GM12878 (cell line): ENCODE measurements at regions not wholly inside any gene's neighbourhood (a gene's known extent, or its start where the extent isn't known, plus 50 kb on each side); places are given as distances from the start of the nearest gene placed in this dataset.

Experiments
- ATAC-seq: fragments of 200-7000 bp; cut with Tn5 transposase; 3 replicates; pipeline ENCODE4 v1.9.1; 2020; ENCODE audit warnings: mild to moderate bottlenecking, moderate library complexity
- BruUV-seq: library from RNA; stranded (reverse); fragments of 400-500 nt; replicated peaks from 2 replicates; lab custom pipeline; 2021; lab: Mats Ljungman, UMichigan
- CTCF ChIA-PET: fragments of 300-600 bp; sonication (Branson Sonifier 250); formaldehyde crosslinking; extraction: SDS; loops from one replicate; lab custom pipeline; 2021; ENCODE audit warnings: inconsistent platforms; lab: Yijun Ruan, JAX
- POLR2A ChIA-PET: fragments of 350-600 bp; formaldehyde crosslinking; extraction: SDS; loops from one replicate; lab custom pipeline; 2021; ENCODE audit warnings: inconsistent platforms; lab: Charles Lee
- RAD21 ChIA-PET: fragments of 300-600 bp; sonication (Branson Sonifier 250); formaldehyde crosslinking; loops from one replicate; lab custom pipeline; 2023; ENCODE audit warnings: antibody characterized with exemption; ENCODE audit not compliant: unreplicated experiment; lab: Charles Lee
- SMC1A ChIA-PET: fragments of 300-600 bp; sonication (Branson Sonifier 250); formaldehyde crosslinking; loops from one replicate; lab custom pipeline; 2023; ENCODE audit not compliant: unreplicated experiment, uncharacterized antibody; lab: Charles Lee
- DNase-seq: peaks from one replicate; pipeline ENCODE4 v3.0.0-alpha.2; 2011; ENCODE audit warnings: low read depth, low spot score
- FAIRE-seq: peaks from 3 replicates; lab custom pipeline; 2011; peaks lifted over from hg19 to GRCh38; lab: Jason Lieb, UNC
- H2AFZ ChIP-seq: 2 replicates; pipeline ENCODE4 v1.6.0; 2011; ENCODE audit warnings: low read depth, low read length, control low read depth; ENCODE audit not compliant: control insufficient read depth
- H3K27ac ChIP-seq: 2 replicates; pipeline ENCODE4 v1.5.1; 2011; ENCODE audit warnings: control low read depth; ENCODE audit not compliant: control insufficient read depth, insufficient read depth
- H3K27me3 ChIP-seq, 2 experiments: replicated peaks in 1 of 2; 2 replicates each; pipeline versions ENCODE4 v1.6.0 to v1.6.1; 2011; ENCODE audit warnings: low read length in 1 of 2; ENCODE audit not compliant: control insufficient read depth in 2 of 2, insufficient read depth in 2 of 2
- H3K36me3 ChIP-seq, 2 experiments: 2 replicates each; pipeline ENCODE4 v1.5.1; 2011; ENCODE audit warnings: low read length in 1 of 2; ENCODE audit not compliant: control insufficient read depth in 2 of 2, insufficient read depth in 2 of 2
- H3K4me1 ChIP-seq: 2 replicates; pipeline ENCODE4 v1.6.1; 2011; ENCODE audit warnings: mild to moderate bottlenecking, low read length, moderate library complexity, mixed read lengths; ENCODE audit not compliant: control insufficient read depth, insufficient read depth
- H3K4me2 ChIP-seq: 2 replicates; pipeline ENCODE4 v1.6.0; 2011; ENCODE audit warnings: control low read depth; ENCODE audit not compliant: control insufficient read depth, insufficient read depth
- H3K4me3 ChIP-seq: fragments of 200-600 bp; sonication (generic); 2 replicates; pipeline ENCODE4 v1.5.1; 2016
- H3K79me2 ChIP-seq: 2 replicates; pipeline ENCODE4 v1.6.0; 2011; ENCODE audit warnings: low read length; ENCODE audit not compliant: control insufficient read depth, insufficient read depth
- H3K9ac ChIP-seq: 2 replicates; pipeline ENCODE4 v1.8.0; 2011; ENCODE audit warnings: low read length, control low read depth, mixed read lengths; ENCODE audit not compliant: control insufficient read depth, insufficient read depth
- H3K9me3 ChIP-seq: replicated peaks from 3 replicates; pipeline ENCODE4 v1.5.1; 2011; ENCODE audit warnings: mild to moderate bottlenecking, low read length; ENCODE audit not compliant: control insufficient read depth, insufficient read depth
- H4K20me1 ChIP-seq: 2 replicates; pipeline ENCODE4 v1.6.0; 2011; ENCODE audit not compliant: control insufficient read depth, insufficient read depth
- CBX3 ChIP-seq: fragments of 200-600 bp; sonication (generic); IDR thresholded peaks from 2 replicates; pipeline ENCODE4 v1.6.1; 2016; ENCODE audit warnings: low read depth, borderline replicate concordance
- E4F1 ChIP-seq: fragments of 450-650 bp; IDR thresholded peaks from 2 replicates; pipeline ENCODE4 v1.6.1; 2018; ENCODE audit warnings: borderline replicate concordance, mild to moderate bottlenecking; ENCODE audit not compliant: partially characterized antibody
- JUND ChIP-seq: IDR thresholded peaks from 2 replicates; pipeline ENCODE4 v1.6.1; 2012; ENCODE audit warnings: low read depth, mild to moderate bottlenecking, low read length, improper control_type of control experiment, moderate library complexity
- KDM1A ChIP-seq: fragments of 200-600 bp; sonication (generic); IDR thresholded peaks from 2 replicates; pipeline ENCODE4 v1.6.1; 2016; ENCODE audit warnings: borderline replicate concordance
- LARP7 ChIP-seq: fragments of 450-650 bp; IDR thresholded peaks from 2 replicates; pipeline ENCODE4 v1.6.1; 2017; ENCODE audit warnings: mild to moderate bottlenecking
- PRDM15 ChIP-seq: fragments of 450-650 bp; formaldehyde crosslinking; IDR thresholded peaks from 2 replicates; pipeline ENCODE4 v1.4.0; 2020; ENCODE audit warnings: mild to moderate bottlenecking, moderate library complexity
- SMAD1 ChIP-seq: fragments of 450-650 bp; IDR thresholded peaks from 2 replicates; pipeline ENCODE4 v1.6.1; 2018; ENCODE audit warnings: mild to moderate bottlenecking, low read depth; ENCODE audit not compliant: partially characterized antibody
- YBX1 ChIP-seq: fragments of 450-650 bp; IDR thresholded peaks from 2 replicates; pipeline ENCODE4 v1.6.1; 2016; ENCODE audit warnings: antibody characterized with exemption
- ZNF687 ChIP-seq: fragments of 450-650 bp; IDR thresholded peaks from 2 replicates; pipeline ENCODE4 v1.6.1; 2017; ENCODE audit warnings: mild to moderate bottlenecking, moderate library complexity
- WGBS: methylation state at CpG from one replicate; pipeline ENCODE4 v1.1.6; 2016; ENCODE audit warnings: low lambda C conversion rate; ENCODE audit not compliant: insufficient replicate concordance, insufficient coverage; ENCODE audit errors: missing lambda C conversion rate; 5-methylcytosine and 5-hydroxymethylcytosine counted together
- in situ Hi-C: fragments of 300-500 bp; cut with MboI; formaldehyde crosslinking; loops from 9 replicates; pipeline ENCODE4 v1.14.3; 2018; ENCODE audit warnings: mixed read lengths
- intact Hi-C: fragments of 100-400 bp; cut with micrococcal nuclease; formaldehyde crosslinking; loops from one replicate; pipeline ENCODE4 v1.14.2; 2022; ENCODE audit not compliant: unreplicated experiment
- TF ChIP-seq, protein P1 (sequence below): IDR thresholded peaks from 2 replicates; pipeline ENCODE4 v1.6.1; 2012; ENCODE audit warnings: mild to moderate bottlenecking, low read depth, low read length

- no peaks in the 10 kb centered on the region for H4K20me1 ChIP-seq
- no peaks in the 10 kb centered on the region for H3K36me3 ChIP-seq
- H3K9ac ChIP-seq, result no peak overlapping the region
- POLR2A ChIA-PET, result no interaction called here
- CTCF ChIA-PET, result no interaction called here
- H3K27me3 ChIP-seq, result no peaks in the 10 kb centered on the region
- H3K4me1 ChIP-seq, result no peaks in the 10 kb centered on the region
- H2AFZ ChIP-seq, result no peak overlapping the region
- intact Hi-C loops (no loop called here), in situ Hi-C loops (no loop called here)
- no peak overlapping the region for H3K4me2 ChIP-seq
- 32% methylated on average over 7 of the region's 7 CpGs for WGBS
- DNase-seq (no peak), ATAC-seq (no peak), FAIRE-seq (peak; percentile 7)
- no TSS peak for BruUV-seq
- SMC1A ChIA-PET, result no interaction called here
- no peaks in the 10 kb centered on the region for H3K79me2 ChIP-seq
- H3K4me3 ChIP-seq, result no peak overlapping the region
- no peaks in the 10 kb centered on the region for H3K9me3 ChIP-seq
- RAD21 ChIA-PET, result no interaction called here
- no peak overlapping the region for H3K27ac ChIP-seq
- no peak for TF ChIP-seq YBX1
- TF ChIP-seq, protein P1, sequence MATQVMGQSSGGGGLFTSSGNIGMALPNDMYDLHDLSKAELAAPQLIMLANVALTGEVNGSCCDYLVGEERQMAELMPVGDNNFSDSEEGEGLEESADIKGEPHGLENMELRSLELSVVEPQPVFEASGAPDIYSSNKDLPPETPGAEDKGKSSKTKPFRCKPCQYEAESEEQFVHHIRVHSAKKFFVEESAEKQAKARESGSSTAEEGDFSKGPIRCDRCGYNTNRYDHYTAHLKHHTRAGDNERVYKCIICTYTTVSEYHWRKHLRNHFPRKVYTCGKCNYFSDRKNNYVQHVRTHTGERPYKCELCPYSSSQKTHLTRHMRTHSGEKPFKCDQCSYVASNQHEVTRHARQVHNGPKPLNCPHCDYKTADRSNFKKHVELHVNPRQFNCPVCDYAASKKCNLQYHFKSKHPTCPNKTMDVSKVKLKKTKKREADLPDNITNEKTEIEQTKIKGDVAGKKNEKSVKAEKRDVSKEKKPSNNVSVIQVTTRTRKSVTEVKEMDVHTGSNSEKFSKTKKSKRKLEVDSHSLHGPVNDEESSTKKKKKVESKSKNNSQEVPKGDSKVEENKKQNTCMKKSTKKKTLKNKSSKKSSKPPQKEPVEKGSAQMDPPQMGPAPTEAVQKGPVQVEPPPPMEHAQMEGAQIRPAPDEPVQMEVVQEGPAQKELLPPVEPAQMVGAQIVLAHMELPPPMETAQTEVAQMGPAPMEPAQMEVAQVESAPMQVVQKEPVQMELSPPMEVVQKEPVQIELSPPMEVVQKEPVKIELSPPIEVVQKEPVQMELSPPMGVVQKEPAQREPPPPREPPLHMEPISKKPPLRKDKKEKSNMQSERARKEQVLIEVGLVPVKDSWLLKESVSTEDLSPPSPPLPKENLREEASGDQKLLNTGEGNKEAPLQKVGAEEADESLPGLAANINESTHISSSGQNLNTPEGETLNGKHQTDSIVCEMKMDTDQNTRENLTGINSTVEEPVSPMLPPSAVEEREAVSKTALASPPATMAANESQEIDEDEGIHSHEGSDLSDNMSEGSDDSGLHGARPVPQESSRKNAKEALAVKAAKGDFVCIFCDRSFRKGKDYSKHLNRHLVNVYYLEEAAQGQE, result no peak
- TF ChIP-seq SMAD1, result no peak
- no peak for TF ChIP-seq CBX3
- TF ChIP-seq PRDM15 (CRISPR knock-in tag), result no peak
- no peak for TF ChIP-seq ZNF687
- TF ChIP-seq KDM1A, result no peak
- no peak for TF ChIP-seq LARP7
- TF ChIP-seq E4F1, result no peak
- no peak for TF ChIP-seq JUND
Observed at GRCh38 chr18:6509417-6509816, 94.7 kb upstream of the L3MBTL4 start.
